GM21786 (cell line): ENCODE measurements at regions not wholly inside any gene's neighbourhood (a gene's known extent, or its start where the extent isn't known, plus 50 kb on each side); places are given as distances from the start of the nearest gene placed in this dataset.
"Not testable (repeated sequence)": the region's sequence is repeated elsewhere in the genome, so short reads cannot be mapped to it uniquely, and the experiment has no call there.

ENCODE experiments used
- ATAC-seq: cut with Tn5 transposase; IDR thresholded peaks from one replicate; pipeline ENCODE4 v1.9.1; 2021; ENCODE audit not compliant: unreplicated experiment

DNA sequence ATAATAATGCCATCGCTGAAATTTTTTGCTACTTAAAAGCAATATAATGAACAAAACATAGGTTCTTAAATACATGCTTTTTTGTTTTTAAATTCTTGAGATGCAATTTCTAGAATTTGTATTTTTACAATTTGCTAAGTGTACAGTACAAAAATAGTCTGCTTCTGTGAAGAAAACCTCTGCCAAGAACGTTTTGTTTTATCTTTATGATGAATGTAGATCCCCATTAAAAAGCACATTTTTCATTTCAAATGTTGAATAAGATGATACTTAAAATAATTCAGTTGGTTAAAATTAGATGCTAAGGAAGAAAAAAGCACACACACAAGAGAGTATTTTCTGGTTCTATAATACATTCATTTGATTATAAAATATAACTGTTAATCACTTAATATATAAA is 1358.5 kb upstream of the CITED2 start:
- ATAC-seq: no peak

GRCh38 chr6:140732155-140732554 is 1357.7 kb upstream of the CITED2 start:
- no peak for ATAC-seq

- no peak for ATAC-seq
Observed at GRCh38 chr6:140731741-140732140, 1357.3 kb upstream of the CITED2 start.

GRCh38 chr6:140729521-140729920 is 1355.1 kb upstream of the CITED2 start:
- ATAC-seq: no peak

GRCh38 chr6:140718021-140718420 is 1343.6 kb upstream of the CITED2 start:
- no peak for ATAC-seq

- no peak for ATAC-seq
Observed at GRCh38 chr6:140713495-140713894, 1339.0 kb upstream of the CITED2 start.

DNA sequence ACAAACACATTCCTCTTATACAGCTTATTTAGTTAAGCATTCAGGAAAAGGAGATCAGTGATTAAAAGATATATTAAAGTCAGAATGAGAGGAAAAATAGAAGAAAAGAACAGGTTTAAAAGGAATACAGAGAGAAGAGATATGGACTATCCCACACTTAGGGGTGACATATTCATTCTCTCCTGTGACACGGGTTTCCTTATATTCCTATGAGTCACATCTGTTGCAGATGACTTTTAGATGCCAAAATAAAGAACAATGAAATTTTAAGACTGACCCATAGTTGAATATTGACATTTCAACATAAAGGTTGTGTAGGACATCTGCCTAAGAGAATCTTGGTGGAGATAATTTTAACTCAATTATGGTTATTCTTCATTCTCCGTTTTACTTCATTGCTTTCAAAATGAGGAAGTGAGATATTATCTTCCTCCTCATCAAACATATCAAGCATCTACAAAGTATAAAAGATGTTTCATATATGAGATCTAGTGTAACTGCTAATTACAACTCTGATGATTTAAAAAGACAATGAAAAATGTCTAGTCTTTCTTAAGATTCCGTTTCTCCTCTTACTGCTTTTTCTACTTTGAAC is 1336.7 kb upstream of the CITED2 start:
- no peak for ATAC-seq

GRCh38 chr6:140708441-140708840 is 1334.0 kb upstream of the CITED2 start:
- no peak for ATAC-seq

- not testable (repeated sequence) for ATAC-seq
Observed at GRCh38 chr6:140704008-140704407, 1329.6 kb upstream of the CITED2 start.

DNA sequence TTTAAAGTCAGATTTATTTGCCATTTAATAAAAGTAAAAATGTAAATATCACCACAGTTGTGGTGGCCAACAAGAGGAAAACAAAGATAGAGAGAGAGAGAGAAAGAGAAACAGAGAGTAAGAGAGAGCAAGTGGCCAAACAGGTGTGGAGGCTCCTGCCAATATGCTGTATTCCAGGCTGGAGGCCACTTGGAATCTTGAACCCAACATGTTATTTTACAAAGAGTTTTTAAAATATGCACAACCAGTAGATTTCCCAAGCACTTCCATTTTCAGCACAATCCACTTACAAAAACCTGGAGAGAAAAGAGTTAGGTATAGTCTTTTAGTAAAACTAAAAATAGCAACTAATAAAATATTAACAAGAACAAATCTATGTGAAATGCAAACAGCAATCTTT is 1323.1 kb upstream of the CITED2 start:
- ATAC-seq: no peak

DNA sequence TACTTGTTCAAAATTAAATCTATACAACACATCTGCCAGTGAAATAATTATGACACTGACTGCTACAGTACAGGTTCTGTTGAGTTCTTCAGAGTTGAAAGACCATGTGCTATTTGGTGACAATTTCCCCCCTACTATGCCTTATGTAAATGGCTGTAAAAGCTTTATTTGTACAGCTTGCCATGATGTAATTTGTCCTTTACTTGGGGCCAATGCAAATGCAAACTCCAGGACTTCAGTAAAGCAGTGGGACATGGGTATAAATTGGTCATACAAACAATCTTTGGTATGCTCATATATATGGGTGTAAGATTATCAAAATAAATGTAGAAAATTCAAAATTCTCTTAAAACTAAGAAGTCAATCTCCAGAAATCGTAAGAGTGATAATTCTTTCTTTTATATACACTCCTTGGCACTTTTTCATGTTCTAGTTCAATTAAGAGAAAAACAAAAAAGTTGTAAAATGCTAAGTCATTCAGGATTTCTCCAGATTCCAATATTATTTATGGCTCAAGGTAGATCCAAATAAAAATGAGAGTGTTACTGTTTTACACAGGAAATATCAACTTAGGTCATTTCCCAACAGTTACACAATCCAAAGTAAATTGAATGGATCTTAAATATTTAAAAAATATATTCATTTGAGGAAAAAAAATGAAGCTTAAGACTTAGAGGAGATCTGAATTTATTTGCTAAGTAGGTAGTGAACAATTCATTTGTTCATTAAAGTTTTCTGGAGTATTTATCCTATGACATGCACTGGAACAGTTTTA is 1310.5 kb upstream of the CITED2 start:
- no peak for ATAC-seq

- ATAC-seq: no peak
Observed at GRCh38 chr6:140677781-140678528, 1303.5 kb upstream of the CITED2 start.

GRCh38 chr6:140671926-140672325 is 1297.5 kb upstream of the CITED2 start:
- ATAC-seq: no peak

DNA sequence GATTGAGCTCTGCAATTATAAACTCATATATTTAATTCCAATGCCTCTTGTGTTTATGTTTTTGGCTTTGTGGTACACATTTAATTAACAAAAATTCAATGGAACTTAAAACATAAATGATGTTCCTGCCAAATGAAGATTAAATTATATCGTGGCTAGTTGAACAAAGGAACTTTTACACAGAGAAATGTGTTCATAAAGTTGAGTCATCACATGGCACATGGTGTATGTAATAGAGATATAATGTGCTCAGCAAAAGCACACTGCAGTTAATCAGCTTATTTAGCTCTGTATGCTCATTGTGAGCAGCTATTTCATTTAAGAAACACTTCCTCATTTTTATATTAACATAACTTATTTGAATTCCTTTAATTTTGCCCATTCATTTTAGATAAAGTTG is 1295.6 kb upstream of the CITED2 start:
- ATAC-seq: no peak

- no peak for ATAC-seq
Observed at GRCh38 chr6:140669321-140669720, 1294.9 kb upstream of the CITED2 start.

- ATAC-seq: no peak
Observed at GRCh38 chr6:140663772-140664171, 1289.3 kb upstream of the CITED2 start.

- ATAC-seq: no peak
Observed at GRCh38 chr6:140663094-140663493, 1288.6 kb upstream of the CITED2 start.

- ATAC-seq: no peak
Observed at GRCh38 chr6:140661691-140662090, 1287.2 kb upstream of the CITED2 start.

DNA sequence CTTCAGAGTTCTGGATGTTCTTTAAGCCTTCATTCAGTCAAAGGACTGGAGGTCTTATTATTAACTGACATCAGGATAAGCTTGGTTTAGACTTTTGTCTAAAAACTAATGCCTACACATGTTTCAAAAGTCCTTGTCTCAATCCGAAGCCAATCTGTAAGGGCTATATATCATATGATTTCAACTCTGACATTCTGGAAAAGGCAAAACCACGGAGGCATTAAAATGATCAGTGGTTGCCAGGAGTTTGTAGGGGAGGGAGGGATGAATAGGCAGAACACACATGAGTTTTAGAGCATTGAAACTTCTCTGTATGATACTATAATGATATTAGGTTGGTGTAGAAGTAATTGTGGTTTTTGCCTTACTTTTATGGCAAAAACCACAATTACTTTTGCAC is 1285.8 kb upstream of the CITED2 start:
- ATAC-seq: no peak

GRCh38 chr6:140653972-140654371 is 1279.5 kb upstream of the CITED2 start:
- no peak for ATAC-seq

DNA sequence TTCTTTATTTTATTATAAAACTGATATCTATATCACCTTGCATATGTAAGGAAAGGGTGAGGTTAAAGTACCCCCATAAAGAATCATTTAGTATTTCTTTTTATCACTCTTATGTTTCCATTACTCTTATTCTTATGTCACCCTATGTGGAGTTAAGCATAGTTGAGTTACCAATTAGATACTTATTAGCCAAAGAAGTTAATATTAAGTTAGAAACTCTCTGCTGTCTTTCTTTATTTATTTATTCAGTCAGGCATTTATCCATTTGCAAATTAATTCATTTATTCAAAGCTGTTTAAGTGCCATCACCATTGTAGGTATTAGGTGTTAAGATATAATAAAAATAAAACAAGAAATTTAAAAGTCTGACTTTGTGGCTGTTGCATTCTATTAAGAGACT is 1279.1 kb upstream of the CITED2 start:
- ATAC-seq: no peak

GRCh38 chr6:140649502-140649901 is 1275.1 kb upstream of the CITED2 start:
- ATAC-seq: not testable (repeated sequence)
